ENCODE measurements at regions not wholly inside any gene's neighbourhood (a gene's known extent, or its start where the extent isn't known, plus 50 kb on each side); places are given as distances from the start of the nearest gene placed in this dataset.

DNA sequence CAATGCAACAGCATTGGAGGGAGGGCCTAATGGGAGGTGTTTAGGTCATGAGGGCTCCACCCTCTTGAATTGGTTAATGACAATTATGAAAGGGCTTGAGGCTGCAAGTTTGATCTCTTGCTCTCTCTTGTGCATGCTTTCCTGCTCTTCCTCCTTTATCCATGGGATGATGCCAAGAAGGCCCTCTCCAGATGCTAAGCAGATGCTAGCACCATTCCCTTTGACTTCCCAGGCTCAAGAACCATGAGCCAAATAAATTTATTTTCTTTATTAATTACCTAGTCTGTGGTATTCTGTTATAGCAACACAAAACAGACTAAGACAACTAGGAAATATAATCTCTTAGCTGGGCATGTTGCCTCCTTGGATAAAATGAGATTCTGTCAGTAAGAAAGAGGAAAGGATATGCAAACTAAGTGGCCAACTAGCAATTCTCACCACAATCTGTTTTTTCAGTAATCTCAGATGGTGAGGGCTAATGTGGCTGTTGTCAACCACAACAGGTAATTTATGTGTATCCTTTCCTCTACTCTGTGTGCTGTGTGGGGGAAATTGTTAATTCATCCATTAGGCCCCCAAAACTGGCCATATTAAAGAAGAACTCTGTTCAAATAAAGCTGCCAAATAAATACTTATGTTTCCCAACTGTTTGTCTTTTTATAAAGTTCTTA, 269.1 kb upstream of the CD180 start:
- Histone ChIP-seq H3K27ac (ENCODE audit: low read depth, low read length) (no peak overlapping the region), H3K36me3 (ENCODE audit: control insufficient read depth, insufficient read depth, low read length) (no peaks in the 10 kb centered on the region)

DNA sequence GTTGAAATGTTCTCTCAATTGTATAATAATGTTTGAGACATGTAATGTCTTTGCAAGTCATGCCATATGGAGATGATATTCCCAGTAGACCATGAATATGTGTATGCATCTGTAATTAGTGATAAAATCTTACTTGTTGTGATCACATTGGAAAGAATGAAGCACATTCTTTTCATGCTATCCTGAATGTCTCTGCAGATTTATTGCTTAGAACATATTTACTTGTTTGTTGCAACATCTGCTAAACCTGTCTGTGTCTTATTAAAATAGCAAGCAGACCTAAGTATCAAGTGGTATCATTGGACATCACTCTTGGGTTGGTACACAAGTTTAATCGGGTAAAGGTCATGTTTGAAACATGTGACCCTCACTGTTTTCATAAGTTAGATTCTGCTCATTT, 265.5 kb upstream of the CD180 start:
- Histone ChIP-seq H3K27ac (ENCODE audit: low read depth, low read length) (no peak overlapping the region), H3K9ac (ENCODE audit: low read depth, low read length) (no peak overlapping the region), H3K27me3 (ENCODE audit: control insufficient read depth, insufficient read depth, low read length) (no peaks in the 10 kb centered on the region)

More for the DNA sequence above, 269.1 kb upstream of the CD180 start:
- H3K27me3 ChIP-seq (ENCODE audit: control insufficient read depth, insufficient read depth, low read length) = no peaks in the 10 kb centered on the region
- no peak overlapping the region for H3K4me3 ChIP-seq (ENCODE audit: low read depth, low read length)
- H3K9me3 ChIP-seq (ENCODE audit: control insufficient read depth, insufficient read depth, low read length) = no peaks in the 10 kb centered on the region
- H3K4me1 ChIP-seq (ENCODE audit: control insufficient read depth, insufficient read depth, low read length) = no peaks in the 10 kb centered on the region
- H3K9ac ChIP-seq (ENCODE audit: low read depth, low read length) = no peak overlapping the region

DNA sequence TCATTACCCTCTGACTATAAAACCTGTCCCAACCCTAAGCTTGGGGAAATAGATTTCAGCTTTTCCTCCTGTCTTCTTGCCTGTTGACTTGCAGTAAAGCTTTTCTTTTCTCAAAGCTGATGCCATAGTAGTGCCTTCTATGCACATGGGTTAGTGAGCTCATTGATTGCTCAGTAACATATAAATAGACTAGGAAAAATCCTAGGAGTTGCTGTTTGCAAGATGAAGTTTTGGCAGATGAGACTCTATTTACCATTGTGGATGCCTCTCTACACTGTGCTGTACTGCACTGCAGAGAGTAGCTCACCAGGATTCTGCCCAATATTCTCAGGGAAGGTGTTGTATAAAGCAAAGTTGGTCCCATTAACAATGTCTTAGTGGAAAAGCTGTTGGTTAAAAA, 262.7 kb upstream of the CD180 start:
- Histone ChIP-seq H3K4me1 (ENCODE audit: control insufficient read depth, insufficient read depth, low read length) (no peaks in the 10 kb centered on the region), H3K9ac (ENCODE audit: low read depth, low read length) (no peak overlapping the region), H3K27me3 (ENCODE audit: control insufficient read depth, insufficient read depth, low read length) (no peaks in the 10 kb centered on the region), H3K36me3 (ENCODE audit: control insufficient read depth, insufficient read depth, low read length) (no peaks in the 10 kb centered on the region), H3K4me3 (ENCODE audit: low read depth, low read length) (no peak overlapping the region), H3K9me3 (ENCODE audit: control insufficient read depth, insufficient read depth, low read length) (no peaks in the 10 kb centered on the region), H3K27ac (ENCODE audit: low read depth, low read length) (no peak overlapping the region)

More for the DNA sequence above, 265.5 kb upstream of the CD180 start:
- Histone ChIP-seq H3K36me3 (ENCODE audit: control insufficient read depth, insufficient read depth, low read length) (no peaks in the 10 kb centered on the region), H3K4me1 (ENCODE audit: control insufficient read depth, insufficient read depth, low read length) (no peaks in the 10 kb centered on the region), H3K9me3 (ENCODE audit: control insufficient read depth, insufficient read depth, low read length) (no peaks in the 10 kb centered on the region), H3K4me3 (ENCODE audit: low read depth, low read length) (no peak overlapping the region)

DNA sequence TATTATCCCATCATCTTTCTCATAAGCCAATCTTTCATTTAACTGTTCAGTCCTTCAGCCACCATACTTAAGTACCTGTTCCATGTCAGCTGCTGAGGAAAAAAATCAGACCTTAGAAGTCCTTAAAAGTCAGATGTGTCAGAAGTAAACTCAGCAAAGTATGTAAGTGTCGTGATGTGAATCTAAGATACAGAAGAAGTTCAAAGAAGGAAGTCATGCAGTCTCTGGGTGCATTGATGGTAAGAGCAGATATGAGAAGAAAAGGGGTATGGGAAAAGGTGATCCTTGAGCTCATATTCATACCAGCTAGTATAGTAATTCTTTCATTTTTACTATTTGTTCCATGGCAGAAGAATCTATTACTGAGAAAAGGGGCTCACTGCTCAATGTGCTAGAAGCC, 259.4 kb upstream of the CD180 start:
- Histone ChIP-seq H3K36me3 (ENCODE audit: control insufficient read depth, insufficient read depth, low read length) (no peaks in the 10 kb centered on the region), H3K4me3 (ENCODE audit: low read depth, low read length) (no peak overlapping the region), H3K27ac (ENCODE audit: low read depth, low read length) (no peak overlapping the region), H3K27me3 (ENCODE audit: control insufficient read depth, insufficient read depth, low read length) (no peaks in the 10 kb centered on the region), H3K4me1 (ENCODE audit: control insufficient read depth, insufficient read depth, low read length) (no peaks in the 10 kb centered on the region), H3K9me3 (ENCODE audit: control insufficient read depth, insufficient read depth, low read length) (no peaks in the 10 kb centered on the region), H3K9ac (ENCODE audit: low read depth, low read length) (no peak overlapping the region)

DNA sequence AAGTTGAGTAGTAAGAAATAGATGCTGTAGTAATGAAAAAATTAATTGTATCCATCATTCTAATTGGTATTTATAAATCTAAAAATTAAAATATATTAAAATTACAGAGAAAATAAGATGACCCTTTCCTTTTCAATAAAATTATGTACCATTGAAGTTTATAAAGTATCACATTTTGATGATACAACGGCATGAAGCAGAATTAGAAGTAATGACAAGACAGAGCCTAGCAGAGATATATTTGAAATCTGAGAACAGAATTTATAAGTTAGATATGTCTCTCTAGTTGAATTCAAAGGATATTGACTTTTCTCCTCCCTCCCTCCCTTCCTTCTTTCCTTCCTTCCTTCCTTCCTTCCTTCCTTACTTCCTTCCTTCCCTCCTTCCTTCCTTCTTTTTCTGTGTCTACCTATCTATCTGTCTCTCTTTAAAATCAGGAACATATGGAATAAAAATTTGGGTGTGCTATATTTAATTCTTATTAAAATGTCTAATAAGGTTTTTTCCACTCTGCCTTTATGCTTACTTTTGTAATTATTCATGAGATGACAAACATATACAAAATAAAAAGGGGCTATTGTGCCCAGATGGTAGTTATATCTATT, 258.5 kb upstream of the CD180 start:
- no peaks in the 10 kb centered on the region for H3K4me1 ChIP-seq (ENCODE audit: control insufficient read depth, insufficient read depth, low read length)
- H3K9me3 ChIP-seq (ENCODE audit: control insufficient read depth, insufficient read depth, low read length) = no peaks in the 10 kb centered on the region
- no peak overlapping the region for H3K27ac ChIP-seq (ENCODE audit: low read depth, low read length)
- no peaks in the 10 kb centered on the region for H3K36me3 ChIP-seq (ENCODE audit: control insufficient read depth, insufficient read depth, low read length)
- no peak overlapping the region for H3K9ac ChIP-seq (ENCODE audit: low read depth, low read length)
- no peak overlapping the region for H3K4me3 ChIP-seq (ENCODE audit: low read depth, low read length)
- no peaks in the 10 kb centered on the region for H3K27me3 ChIP-seq (ENCODE audit: control insufficient read depth, insufficient read depth, low read length)

DNA sequence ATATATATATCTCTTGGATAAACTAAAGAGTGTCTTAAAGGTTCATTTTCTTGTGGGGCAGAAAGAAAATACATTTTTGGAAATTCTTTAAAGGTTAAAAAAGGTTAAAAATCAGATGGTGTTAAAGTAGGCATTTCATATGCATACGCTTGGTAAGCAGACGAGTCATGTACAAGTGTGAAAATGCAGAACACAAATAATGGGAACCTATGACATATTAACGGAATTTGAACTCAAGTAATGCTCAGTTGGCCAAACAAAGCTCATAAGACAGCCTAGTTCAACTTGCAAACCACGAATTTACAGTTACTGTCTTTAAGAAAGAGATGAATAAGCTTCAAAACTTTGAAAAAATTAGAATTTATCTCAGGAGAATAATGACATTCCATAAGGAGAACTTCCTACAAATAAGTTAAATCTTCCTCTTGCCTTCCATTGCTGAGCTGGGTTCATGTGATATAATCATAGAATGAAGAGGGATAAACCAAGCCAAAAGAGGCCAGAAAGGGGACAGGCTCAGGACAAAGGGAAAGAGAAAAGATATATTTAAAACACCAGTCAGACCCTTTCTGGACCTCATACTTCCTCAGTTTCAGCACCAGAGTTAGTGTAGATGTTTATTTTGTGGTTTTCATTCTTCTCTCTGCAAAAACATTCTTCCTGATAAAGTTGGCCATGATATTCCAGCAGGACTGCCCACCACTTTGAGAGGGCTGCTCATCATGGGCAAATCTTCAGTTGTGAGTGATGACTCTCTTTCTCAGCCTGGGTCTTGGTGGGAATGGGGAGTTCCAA, 256.7 kb upstream of the CD180 start:
- Histone ChIP-seq H3K27ac (ENCODE audit: low read depth, low read length) (no peak overlapping the region), H3K9me3 (ENCODE audit: control insufficient read depth, insufficient read depth, low read length) (no peaks in the 10 kb centered on the region), H3K4me3 (ENCODE audit: low read depth, low read length) (no peak overlapping the region), H3K27me3 (ENCODE audit: control insufficient read depth, insufficient read depth, low read length) (no peaks in the 10 kb centered on the region), H3K36me3 (ENCODE audit: control insufficient read depth, insufficient read depth, low read length) (no peaks in the 10 kb centered on the region), H3K9ac (ENCODE audit: low read depth, low read length) (no peak overlapping the region), H3K4me1 (ENCODE audit: control insufficient read depth, insufficient read depth, low read length) (no peaks in the 10 kb centered on the region)

DNA sequence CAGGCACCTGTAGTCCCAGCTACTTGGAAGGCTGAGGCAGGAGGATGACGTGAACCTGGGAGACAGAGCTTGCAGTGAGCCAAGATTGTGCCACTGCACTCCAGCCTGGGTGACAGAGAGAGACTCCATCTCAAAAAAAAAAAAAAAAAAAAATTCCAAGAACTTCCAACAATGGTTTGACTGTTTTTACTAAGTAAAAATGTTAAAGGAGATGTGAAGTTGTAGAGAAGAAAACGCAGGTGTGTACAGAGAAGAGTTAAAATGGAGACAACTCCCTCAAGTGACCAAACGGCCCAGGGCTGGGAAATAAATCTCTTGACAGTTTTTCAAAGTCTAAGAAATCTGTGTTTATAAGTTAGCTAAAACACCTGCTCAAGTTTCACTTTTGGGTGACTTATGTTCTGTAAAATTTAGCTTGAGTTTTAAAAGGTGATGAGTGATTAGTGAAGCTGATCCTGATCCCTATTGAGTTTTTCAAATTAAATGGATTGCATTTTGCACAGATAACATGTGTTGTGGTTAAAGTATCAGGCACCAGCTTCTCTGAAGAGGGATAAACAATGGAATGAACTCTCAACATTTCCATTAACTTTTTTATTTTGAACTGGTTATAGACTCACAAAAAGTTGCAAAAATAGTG, 255.2 kb upstream of the CD180 start:
- H3K4me3 ChIP-seq (ENCODE audit: low read depth, low read length) = no peak overlapping the region
- no peaks in the 10 kb centered on the region for H3K9me3 ChIP-seq (ENCODE audit: control insufficient read depth, insufficient read depth, low read length)
- H3K9ac ChIP-seq (ENCODE audit: low read depth, low read length) = no peak overlapping the region
- no peaks in the 10 kb centered on the region for H3K36me3 ChIP-seq (ENCODE audit: control insufficient read depth, insufficient read depth, low read length)
- H3K4me1 ChIP-seq (ENCODE audit: control insufficient read depth, insufficient read depth, low read length) = no peaks in the 10 kb centered on the region
- H3K27me3 ChIP-seq (ENCODE audit: control insufficient read depth, insufficient read depth, low read length) = no peaks in the 10 kb centered on the region
- H3K27ac ChIP-seq (ENCODE audit: low read depth, low read length) = no peak overlapping the region

DNA sequence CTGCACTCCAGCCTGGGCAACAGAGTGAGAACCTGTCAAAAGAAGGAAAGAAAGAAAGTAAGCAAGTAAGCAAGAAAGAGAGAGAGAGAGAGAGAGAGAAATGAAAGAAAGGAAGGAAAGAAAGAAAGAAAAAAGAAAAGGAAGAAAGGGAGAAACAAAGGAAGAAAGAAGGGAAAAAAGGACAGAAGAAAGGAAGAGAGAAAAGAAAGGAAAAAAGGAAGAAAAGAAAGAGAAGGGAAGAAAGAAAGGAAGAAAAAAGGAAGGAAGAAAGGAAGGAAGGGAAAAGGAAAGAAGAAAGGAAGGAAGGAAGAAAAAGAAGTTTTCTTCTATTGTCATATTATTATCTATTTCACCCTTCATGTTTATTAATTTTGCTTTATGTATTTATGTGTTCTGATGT, 251.1 kb upstream of the CD180 start:
- Histone ChIP-seq H3K36me3 (ENCODE audit: control insufficient read depth, insufficient read depth, low read length) (no peaks in the 10 kb centered on the region), H3K9ac (ENCODE audit: low read depth, low read length) (no peak overlapping the region), H3K27ac (ENCODE audit: low read depth, low read length) (no peak overlapping the region), H3K4me3 (ENCODE audit: low read depth, low read length) (no peak overlapping the region), H3K4me1 (ENCODE audit: control insufficient read depth, insufficient read depth, low read length) (no peaks in the 10 kb centered on the region), H3K27me3 (ENCODE audit: control insufficient read depth, insufficient read depth, low read length) (no peaks in the 10 kb centered on the region), H3K9me3 (ENCODE audit: control insufficient read depth, insufficient read depth, low read length) (no peaks in the 10 kb centered on the region)

DNA sequence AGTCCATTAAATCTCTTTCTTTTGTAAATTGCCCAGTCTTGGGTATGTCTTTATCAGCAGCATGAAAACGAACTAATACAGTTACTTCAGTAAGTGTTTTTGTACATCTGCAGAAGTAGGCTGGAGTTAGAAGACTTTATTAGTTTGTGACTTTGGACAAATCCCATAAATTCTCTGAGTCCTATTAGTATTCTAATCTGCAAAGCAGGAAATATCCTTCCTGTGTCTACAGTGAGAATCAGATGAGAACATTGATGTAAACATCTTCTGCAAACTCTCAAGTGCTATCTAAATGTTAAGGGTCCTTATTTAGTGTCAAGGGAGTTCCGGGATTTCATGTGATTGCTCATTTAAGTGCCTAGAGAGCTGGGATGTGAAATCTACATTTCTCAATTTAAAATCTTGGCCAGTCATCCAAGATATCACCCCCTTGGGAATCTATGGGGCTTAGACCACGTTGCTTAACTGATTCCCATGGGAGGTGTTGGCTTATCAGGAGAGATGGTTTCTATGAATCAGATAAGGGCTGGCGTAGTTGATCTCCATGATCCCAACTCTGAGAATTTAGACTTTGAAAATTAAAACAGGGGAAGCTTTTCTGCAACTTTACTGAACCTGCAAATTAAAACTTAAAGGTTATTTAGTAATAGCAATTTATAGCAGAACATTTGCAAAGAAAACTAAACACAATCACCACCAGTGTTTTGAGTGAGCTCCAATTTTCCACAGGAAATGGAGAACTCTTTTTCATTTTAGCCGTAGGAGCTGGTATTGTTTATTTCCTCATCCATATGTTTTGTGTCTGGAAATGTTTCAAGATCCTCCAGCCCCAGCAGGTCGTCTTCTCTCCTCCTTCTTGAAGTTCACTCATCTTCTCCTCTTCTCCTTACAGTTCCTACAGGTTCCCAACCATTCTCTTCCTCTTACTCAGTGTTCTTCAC, 241.6 kb upstream of the CD180 start:
- Histone ChIP-seq H3K27me3 (ENCODE audit: control insufficient read depth, insufficient read depth, low read length) (no peaks in the 10 kb centered on the region), H3K4me3 (ENCODE audit: low read depth, low read length) (no peak overlapping the region), H3K9me3 (ENCODE audit: control insufficient read depth, insufficient read depth, low read length) (no peaks in the 10 kb centered on the region), H3K4me1 (ENCODE audit: control insufficient read depth, insufficient read depth, low read length) (no peaks in the 10 kb centered on the region), H3K36me3 (ENCODE audit: control insufficient read depth, insufficient read depth, low read length) (no peaks in the 10 kb centered on the region), H3K27ac (ENCODE audit: low read depth, low read length) (no peak overlapping the region), H3K9ac (ENCODE audit: low read depth, low read length) (no peak overlapping the region)

DNA sequence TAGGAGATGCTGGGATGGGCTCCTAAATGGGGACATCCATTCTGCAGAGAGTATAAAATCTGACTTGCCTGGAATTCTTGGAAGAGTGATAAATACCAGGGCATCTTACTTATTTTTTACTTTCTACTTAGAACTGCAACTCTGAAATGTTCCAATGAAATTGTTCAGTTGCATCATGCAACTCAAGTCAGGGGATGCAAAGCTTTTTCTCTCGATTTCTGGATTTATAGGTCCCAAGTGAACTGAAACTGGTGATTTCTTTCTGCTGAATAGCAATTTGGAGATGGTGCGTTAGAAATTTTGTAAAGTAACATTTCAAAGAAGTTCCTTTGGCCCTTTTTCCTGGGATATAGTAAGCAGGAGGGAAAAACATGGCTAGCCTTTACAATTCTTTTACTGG, 238.4 kb upstream of the CD180 start:
- Histone ChIP-seq H3K9ac (ENCODE audit: low read depth, low read length) (no peak overlapping the region), H3K36me3 (ENCODE audit: control insufficient read depth, insufficient read depth, low read length) (no peaks in the 10 kb centered on the region), H3K9me3 (ENCODE audit: control insufficient read depth, insufficient read depth, low read length) (no peaks in the 10 kb centered on the region), H3K27me3 (ENCODE audit: control insufficient read depth, insufficient read depth, low read length) (no peaks in the 10 kb centered on the region), H3K4me1 (ENCODE audit: control insufficient read depth, insufficient read depth, low read length) (no peaks in the 10 kb centered on the region), H3K27ac (ENCODE audit: low read depth, low read length) (no peak overlapping the region), H3K4me3 (ENCODE audit: low read depth, low read length) (no peak overlapping the region)

Measured in HUES48 (cell line).